Activated naive CD8-positive, alpha-beta T cell treated with anti-CD3 and anti-CD28 coated beads, Interleukin-2, amount 50 U/mL, for 24 hours (primary cell): ENCODE measurements at regions not wholly inside any gene's neighbourhood (a gene's known extent, or its start where the extent isn't known, plus 50 kb on each side); places are given as distances from the start of the nearest gene placed in this dataset.

Experiments used
- ATAC-seq: fragments of 150-1000 bp; cut with Tn5 transposase; one replicate; pipeline ENCODE4 v1.10.0; 2021
- DNase-seq: peaks from one replicate; pipeline ENCODE4 v3.0.0; 2021
- H3K27ac Mint-ChIP-seq: one replicate; pipeline ENCODE4 v1.8.0; 2021; ENCODE audit warnings: mild to moderate bottlenecking, mixed read lengths
- H3K27me3 Mint-ChIP-seq: one replicate; pipeline ENCODE4 v1.8.0; 2021; ENCODE audit warnings: mixed read lengths
- H3K36me3 Mint-ChIP-seq: one replicate; pipeline ENCODE4 v1.8.0; 2021; ENCODE audit warnings: low read depth, mixed read lengths
- H3K4me1 Mint-ChIP-seq: one replicate; pipeline ENCODE4 v1.8.0; 2021; ENCODE audit warnings: mixed read lengths
- H3K4me3 Mint-ChIP-seq: one replicate; pipeline ENCODE4 v1.8.0; 2021; ENCODE audit warnings: mild to moderate bottlenecking, moderate library complexity, mixed read lengths
- H3K9me3 Mint-ChIP-seq: one replicate; pipeline ENCODE4 v1.8.0; 2021; ENCODE audit warnings: mixed read lengths

DNA sequence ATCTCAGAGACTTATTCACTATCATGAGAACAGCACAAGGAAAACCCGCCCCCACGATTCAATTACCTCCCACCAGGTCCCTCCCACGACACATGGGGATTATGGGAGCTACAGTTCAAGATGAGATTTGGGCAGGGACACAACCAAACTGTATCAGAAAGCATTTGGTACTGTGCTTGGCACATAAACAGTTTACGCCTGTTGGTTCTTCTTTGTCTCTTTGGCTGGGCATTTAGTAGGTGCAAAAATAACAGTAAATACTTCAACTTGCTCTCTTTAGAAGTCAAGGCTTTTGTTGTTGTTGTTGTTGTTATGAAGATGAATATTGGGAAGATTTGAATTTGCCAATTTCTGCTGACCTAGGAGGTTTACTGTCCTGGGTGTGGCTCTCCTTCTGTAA, 175.4 kb upstream of the IGSF21 start:
- Mint-ChIP-seq H3K4me1 (no peaks in the 10 kb centered on the region), H3K27me3 (peaks cover 2% of the 10 kb centered on the region), H3K4me3 (no peak overlapping the region), H3K27ac (no peak overlapping the region), H3K9me3 (peaks cover 3% of the 10 kb centered on the region), H3K36me3 (no peaks in the 10 kb centered on the region)
- no peak for ATAC-seq
- DNase-seq = no peak

DNA sequence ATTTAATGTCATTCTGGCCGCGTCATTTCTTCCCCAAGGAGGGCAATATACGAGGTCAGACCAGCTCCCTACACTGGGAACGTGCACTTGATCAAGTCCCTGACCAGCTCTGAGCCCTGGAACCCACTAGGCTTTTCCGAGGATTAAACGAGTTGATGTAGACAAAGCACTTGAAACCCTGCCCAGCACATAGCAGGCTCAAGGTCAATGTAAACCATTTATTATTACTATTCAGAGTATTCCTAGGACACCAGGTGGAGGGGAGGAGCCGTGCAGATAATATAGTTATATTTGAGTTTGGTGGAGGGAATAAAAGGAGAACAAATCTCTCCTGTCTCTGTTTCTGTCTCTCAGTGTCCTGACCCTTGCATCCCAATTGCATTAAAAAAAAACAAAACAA, 174.1 kb upstream of the IGSF21 start:
- no peaks in the 10 kb centered on the region for H3K4me1 Mint-ChIP-seq
- H3K9me3 Mint-ChIP-seq = peaks cover 3% of the 10 kb centered on the region
- H3K36me3 Mint-ChIP-seq = no peaks in the 10 kb centered on the region
- H3K27ac Mint-ChIP-seq = no peak overlapping the region
- H3K27me3 Mint-ChIP-seq = peaks cover 2% of the 10 kb centered on the region
- ATAC-seq (no peak), DNase-seq (no peak)
- H3K4me3 Mint-ChIP-seq = no peak overlapping the region

DNA sequence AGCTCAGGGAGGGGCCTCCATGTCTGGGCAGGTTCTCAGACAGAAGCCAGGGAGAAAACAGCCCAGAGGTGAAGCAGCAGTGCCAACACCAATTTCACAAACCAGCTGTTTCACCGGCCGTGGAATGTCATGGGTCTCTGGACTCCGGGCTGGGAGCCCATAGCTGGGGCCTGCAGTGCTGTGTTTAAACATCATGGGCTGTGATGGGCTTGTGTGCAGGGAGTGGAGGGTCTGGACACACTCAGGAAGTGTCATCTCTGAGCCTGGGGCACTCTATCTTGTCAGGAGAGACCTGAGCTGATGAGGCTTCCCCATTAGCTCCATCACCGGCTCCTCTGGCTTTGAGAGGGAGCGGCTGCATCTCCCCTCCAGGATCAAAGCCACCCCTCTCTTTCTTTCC, 173.6 kb upstream of the IGSF21 start:
- Mint-ChIP-seq H3K9me3 (peaks cover 3% of the 10 kb centered on the region), H3K27ac (no peak overlapping the region), H3K36me3 (no peaks in the 10 kb centered on the region), H3K4me3 (no peak overlapping the region), H3K4me1 (no peaks in the 10 kb centered on the region), H3K27me3 (peaks cover 2% of the 10 kb centered on the region)
- ATAC-seq (no peak), DNase-seq (no peak)

DNA sequence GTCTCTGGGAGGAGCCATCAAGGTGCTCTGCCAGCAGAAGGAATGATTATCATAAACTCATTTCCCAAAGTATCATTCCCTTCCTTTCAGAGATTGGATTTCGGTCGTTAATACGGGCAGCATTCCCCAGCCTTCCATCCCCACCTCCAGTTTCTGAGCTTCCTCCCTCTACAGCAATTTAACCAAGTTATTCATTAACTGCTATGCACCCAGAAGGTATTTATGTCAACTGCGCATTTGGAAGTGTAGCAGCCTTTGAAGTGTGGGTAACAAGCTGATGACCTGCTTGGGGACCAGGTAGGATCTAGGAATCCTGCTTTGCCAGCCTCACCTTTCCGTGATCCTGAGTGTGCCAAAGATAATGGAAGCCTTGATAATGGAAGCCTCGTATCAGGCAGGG, 172.4 kb upstream of the IGSF21 start:
- no peaks in the 10 kb centered on the region for H3K4me1 Mint-ChIP-seq
- peaks cover 3% of the 10 kb centered on the region for H3K9me3 Mint-ChIP-seq
- no peak overlapping the region for H3K4me3 Mint-ChIP-seq
- no peaks in the 10 kb centered on the region for H3K36me3 Mint-ChIP-seq
- DNase-seq = no peak
- ATAC-seq = no peak
- peaks cover 2% of the 10 kb centered on the region for H3K27me3 Mint-ChIP-seq
- H3K27ac Mint-ChIP-seq = no peak overlapping the region

DNA sequence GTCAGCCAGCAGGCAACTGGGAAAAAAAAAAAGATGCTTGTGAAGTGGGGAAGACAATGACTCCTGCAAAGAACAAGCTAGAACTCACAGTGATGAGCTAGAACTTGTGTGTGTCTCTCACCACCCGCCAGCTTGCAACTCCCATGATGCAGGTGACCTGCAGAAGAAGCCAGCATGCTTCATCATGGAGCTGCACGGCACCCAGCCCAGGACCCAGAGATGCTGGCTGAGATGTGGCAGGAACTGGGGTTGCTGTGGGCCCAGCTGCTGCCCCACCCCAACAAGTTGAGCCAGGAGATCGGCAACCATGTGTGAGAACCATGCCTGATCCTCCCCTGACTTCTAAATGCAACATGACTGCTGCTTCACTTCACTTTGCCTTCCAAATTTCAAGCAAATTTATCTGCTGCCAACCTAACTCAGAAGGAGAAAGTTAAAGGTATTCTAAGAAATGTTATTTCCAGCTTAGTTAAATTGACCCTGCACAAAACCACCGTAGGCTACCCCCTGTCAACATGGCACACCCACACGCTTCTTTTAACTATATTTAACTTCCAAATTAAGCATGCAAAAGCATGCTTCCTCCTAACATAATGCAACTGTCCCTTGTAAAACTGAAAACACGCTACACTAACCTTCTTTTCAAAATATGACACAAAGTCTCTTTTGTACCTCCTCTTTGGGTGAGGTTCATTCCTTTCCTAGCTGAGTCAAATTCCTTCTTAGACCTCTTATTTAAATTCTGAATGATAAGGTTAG, 166.0 kb upstream of the IGSF21 start:
- ATAC-seq (no peak), DNase-seq (no peak)
- no peaks in the 10 kb centered on the region for H3K36me3 Mint-ChIP-seq
- H3K4me3 Mint-ChIP-seq = no peak overlapping the region
- no peaks in the 10 kb centered on the region for H3K4me1 Mint-ChIP-seq
- peaks cover under 1% of the 10 kb centered on the region for H3K9me3 Mint-ChIP-seq
- H3K27ac Mint-ChIP-seq = no peak overlapping the region
- H3K27me3 Mint-ChIP-seq = peaks cover 2% of the 10 kb centered on the region

DNA sequence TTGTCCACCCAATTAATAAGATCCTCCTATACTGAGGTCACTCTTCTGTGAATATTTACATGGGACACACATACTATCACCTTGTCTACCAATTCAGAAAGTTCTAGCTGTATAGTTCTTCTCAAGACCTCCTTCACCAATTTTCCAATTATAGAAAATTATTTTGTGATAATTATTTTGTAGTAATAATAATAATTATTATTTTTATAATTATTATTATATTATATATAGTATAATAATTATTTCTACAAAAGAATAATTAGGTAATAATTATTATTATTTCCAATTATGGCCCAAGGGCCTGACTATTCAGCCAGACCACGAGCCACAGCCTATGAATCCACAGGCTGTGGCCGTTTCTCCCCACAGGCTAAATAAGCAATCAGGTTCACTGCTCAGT, 164.1 kb upstream of the IGSF21 start:
- no peaks in the 10 kb centered on the region for H3K9me3 Mint-ChIP-seq
- peaks cover 5% of the 10 kb centered on the region for H3K27me3 Mint-ChIP-seq
- H3K4me3 Mint-ChIP-seq = no peak overlapping the region
- DNase-seq (no peak), ATAC-seq (no peak)
- H3K27ac Mint-ChIP-seq = no peak overlapping the region
- H3K36me3 Mint-ChIP-seq = no peaks in the 10 kb centered on the region
- no peaks in the 10 kb centered on the region for H3K4me1 Mint-ChIP-seq

DNA sequence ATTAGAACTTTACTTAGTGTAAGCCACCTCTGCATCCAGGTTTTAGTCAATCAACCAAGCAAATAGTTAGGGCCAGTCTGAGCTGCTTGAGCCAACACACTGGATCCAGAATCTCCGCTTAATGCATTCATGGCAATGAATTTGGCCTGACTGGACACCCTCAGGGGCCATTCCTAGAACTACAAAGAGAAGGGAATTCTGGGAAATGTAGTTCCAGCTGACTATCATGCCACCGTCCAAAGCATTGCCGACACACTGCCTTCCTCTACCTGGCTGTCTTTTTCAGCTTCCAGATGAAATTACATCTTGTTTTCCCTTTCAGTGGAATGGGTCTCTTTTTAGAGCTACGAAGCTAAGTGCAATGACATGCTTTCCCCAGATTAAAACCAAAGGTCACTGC, 163.0 kb upstream of the IGSF21 start:
- H3K4me1 Mint-ChIP-seq = no peaks in the 10 kb centered on the region
- H3K36me3 Mint-ChIP-seq = no peaks in the 10 kb centered on the region
- DNase-seq (no peak), ATAC-seq (no peak)
- H3K27ac Mint-ChIP-seq = no peak overlapping the region
- peaks cover 6% of the 10 kb centered on the region for H3K27me3 Mint-ChIP-seq
- H3K4me3 Mint-ChIP-seq = no peak overlapping the region
- no peaks in the 10 kb centered on the region for H3K9me3 Mint-ChIP-seq

DNA sequence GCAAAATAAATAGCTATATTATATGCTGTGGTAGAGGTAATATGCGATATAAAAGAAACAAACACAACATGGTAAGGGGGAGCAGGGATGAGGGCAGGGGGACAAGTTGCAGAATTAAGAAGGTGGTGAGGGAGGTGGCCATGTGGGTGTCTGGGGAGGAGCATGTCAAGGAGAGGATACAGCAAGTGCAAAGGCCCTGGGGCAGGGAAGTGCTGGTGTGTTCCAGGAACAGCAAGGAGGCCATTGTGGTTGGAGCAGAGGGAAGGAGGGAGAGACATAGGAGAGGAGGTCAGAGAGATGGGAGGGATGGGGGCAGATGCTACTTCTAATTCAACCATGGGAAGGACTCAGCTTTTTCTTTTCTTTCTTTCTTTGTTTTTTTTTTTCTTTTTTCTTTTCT, 161.2 kb upstream of the IGSF21 start:
- no peak for ATAC-seq
- H3K36me3 Mint-ChIP-seq = no peaks in the 10 kb centered on the region
- H3K27ac Mint-ChIP-seq = no peak overlapping the region

DNA sequence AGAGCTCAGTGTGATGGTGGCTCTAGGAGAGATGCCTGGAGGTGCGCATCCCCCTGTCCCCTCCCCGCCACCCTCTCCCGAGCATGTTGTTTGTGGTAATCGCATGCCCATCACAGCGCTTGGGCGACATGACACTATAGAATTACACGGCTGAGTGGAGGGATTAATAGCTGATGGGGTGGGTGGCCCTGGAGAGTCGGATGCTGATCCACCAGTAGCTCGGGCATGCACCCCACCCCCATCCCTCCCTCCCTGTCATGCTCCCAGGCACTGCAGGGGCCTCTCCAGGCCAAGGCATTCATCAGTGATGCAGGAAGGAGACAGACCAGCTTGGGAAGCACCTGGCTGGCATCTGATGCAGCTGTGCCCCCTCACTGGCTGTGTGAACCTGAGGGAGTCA, 159.0 kb upstream of the IGSF21 start:
- no peak overlapping the region for H3K27ac Mint-ChIP-seq
- H3K4me3 Mint-ChIP-seq = no peak overlapping the region
- ATAC-seq (no peak), DNase-seq (no peak)
- H3K27me3 Mint-ChIP-seq = peaks cover 23% of the 10 kb centered on the region
- no peaks in the 10 kb centered on the region for H3K4me1 Mint-ChIP-seq
- no peaks in the 10 kb centered on the region for H3K36me3 Mint-ChIP-seq
- no peaks in the 10 kb centered on the region for H3K9me3 Mint-ChIP-seq

More for the DNA sequence above, 161.2 kb upstream of the IGSF21 start:
- H3K4me1 Mint-ChIP-seq = no peaks in the 10 kb centered on the region
- H3K4me3 Mint-ChIP-seq = no peak overlapping the region
- no peaks in the 10 kb centered on the region for H3K9me3 Mint-ChIP-seq
- DNase-seq = no peak
- H3K27me3 Mint-ChIP-seq = peaks cover 7% of the 10 kb centered on the region

DNA sequence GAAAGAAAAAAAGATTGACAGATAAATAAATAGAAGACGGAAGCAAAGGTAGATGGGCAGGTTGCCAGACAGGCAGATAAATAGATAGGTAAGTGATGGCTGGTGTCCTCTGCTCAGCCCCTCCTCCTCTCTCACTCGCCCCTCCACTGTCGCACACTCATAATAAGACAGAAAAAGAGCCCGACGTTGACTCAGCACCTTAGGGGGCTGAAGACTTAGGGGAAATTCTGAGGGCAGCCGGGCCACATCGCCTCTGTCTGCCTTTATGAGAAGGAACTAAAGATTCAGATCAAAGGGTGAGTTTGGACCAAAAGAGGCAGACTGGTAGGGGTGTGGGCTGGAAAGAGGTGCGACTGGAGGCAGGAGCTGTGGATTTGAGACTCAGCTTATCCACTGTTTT, 158.1 kb upstream of the IGSF21 start:
- no peak overlapping the region for H3K4me3 Mint-ChIP-seq
- H3K4me1 Mint-ChIP-seq = no peaks in the 10 kb centered on the region
- no peak overlapping the region for H3K27ac Mint-ChIP-seq
- DNase-seq = no peak
- H3K9me3 Mint-ChIP-seq = no peaks in the 10 kb centered on the region
- H3K27me3 Mint-ChIP-seq = peaks cover 23% of the 10 kb centered on the region
- no peaks in the 10 kb centered on the region for H3K36me3 Mint-ChIP-seq
- ATAC-seq = no peak

DNA sequence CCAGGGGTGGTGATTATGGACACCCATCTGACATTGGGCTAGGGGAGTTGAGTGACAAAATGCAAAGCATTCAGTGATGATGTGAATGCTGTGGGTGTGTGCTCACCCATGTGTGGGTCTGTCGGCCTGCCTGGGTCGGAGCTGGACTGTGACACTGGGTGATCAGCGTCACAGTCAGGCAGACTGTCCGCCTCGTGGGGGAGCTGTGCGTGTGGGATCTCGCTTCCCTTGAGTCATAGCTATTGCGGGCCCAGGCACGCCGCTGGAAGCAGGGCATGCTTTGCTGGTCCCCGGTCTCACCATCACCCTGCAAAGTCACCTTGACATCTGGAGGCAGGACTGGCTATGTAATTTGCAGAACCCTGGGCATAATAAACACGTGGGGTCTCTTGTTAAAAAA, 156.9 kb upstream of the IGSF21 start:
- DNase-seq = no peak
- Mint-ChIP-seq H3K27ac (no peak overlapping the region), H3K27me3 (peaks cover 21% of the 10 kb centered on the region), H3K4me3 (no peak overlapping the region), H3K36me3 (no peaks in the 10 kb centered on the region), H3K9me3 (no peaks in the 10 kb centered on the region), H3K4me1 (peaks cover 3% of the 10 kb centered on the region)
- ATAC-seq = no peak

DNA sequence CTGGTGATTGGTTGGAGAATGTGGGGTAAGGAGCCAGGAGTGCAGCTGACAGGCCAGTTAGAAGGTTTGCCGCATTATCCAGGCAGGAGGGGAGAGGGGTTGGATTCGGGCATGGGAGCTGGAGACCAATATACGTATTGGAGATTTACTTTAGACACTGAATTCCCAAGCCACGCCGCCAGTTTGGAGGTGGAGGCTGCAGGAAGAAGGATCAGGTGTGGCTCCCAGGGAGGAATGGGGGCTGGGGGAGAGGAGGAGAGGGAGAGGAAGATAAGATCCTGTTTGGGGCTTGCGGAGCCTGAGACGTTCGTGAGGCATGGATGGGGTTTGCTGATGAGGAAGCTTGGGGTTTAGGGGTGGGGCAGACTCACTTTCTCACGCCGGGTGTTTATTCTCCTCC, 155.1 kb upstream of the IGSF21 start:
- Mint-ChIP-seq H3K36me3 (no peaks in the 10 kb centered on the region), H3K4me3 (no peak overlapping the region), H3K4me1 (peaks cover 4% of the 10 kb centered on the region), H3K27me3 (peaks cover 18% of the 10 kb centered on the region), H3K27ac (no peak overlapping the region), H3K9me3 (no peaks in the 10 kb centered on the region)
- ATAC-seq (no peak), DNase-seq (no peak)

DNA sequence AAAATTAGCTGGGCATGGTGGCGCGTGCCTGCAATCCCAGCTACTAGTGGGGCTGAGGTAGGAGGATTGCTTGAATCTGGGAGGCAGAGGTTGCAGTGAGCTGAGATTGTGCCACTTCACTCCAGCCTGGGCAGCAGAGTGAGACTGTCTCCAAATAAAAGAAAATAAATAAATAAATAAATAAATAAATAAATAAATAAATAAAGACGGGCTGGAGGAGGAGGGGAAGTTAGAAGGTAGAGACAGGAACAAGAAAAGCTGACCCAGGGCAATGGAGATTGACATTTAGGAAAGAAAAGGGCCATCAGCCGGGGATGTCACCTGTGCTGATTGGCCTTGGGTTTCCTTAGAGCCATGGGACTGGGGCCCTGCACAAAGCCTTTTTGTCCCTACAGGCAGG, 153.7 kb upstream of the IGSF21 start:
- Mint-ChIP-seq H3K9me3 (no peaks in the 10 kb centered on the region), H3K4me1 (peaks cover 16% of the 10 kb centered on the region), H3K27ac (no peak overlapping the region), H3K4me3 (no peak overlapping the region), H3K27me3 (peaks cover 18% of the 10 kb centered on the region), H3K36me3 (no peaks in the 10 kb centered on the region)
- DNase-seq (no peak), ATAC-seq (no peak)

DNA sequence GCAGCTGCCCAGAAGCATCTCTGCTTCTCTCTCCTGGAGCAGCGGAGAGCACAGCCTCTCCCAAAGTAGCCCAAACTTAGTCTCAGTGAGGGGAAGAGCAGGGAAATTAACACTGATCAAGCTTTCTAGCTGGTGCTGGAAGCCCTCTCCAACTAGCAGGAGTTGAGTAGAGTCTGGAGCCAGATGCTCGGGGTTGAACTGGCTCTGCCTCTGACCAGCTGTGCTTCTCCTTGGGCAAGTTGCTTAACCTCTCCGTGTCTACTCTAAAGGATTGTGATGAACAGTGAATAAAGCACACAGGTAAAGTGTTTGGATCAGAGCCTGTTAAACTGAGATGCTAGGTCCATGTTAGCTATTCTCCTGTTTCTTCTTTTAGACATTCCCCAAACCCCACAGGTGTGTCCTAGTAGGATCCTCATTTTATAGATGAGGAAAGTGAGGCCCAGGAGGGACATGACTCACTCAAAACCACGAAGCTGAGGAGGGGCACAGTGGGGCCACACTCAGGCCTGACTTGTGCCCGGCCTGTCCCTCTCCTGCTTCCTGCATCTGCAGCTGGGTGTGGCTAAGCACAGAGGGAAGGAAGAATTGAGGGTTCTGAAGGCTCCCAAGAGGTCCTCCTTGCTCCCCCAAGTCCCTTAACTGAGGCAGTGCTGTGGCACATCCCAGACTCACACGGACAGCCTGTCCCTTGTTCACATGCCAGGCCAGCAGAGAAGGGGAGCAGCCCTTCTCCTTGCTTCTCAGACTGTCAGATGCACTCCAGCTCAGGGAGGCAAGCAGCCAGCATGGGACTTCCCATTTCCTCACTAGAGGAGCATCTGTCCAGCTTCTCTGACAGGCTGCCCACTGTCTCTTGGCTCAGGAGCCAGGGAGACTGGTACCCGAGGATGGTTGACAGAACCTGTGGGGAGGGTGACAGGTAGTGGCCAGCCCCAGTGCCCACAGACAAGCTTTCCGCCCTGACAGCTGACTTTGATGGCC, 152.0 kb upstream of the IGSF21 start:
- Mint-ChIP-seq H3K27ac (no peak overlapping the region), H3K4me3 (no peak overlapping the region), H3K36me3 (no peaks in the 10 kb centered on the region), H3K27me3 (peaks cover 16% of the 10 kb centered on the region), H3K4me1 (peaks cover 20% of the 10 kb centered on the region), H3K9me3 (no peaks in the 10 kb centered on the region)
- no peak for ATAC-seq
- DNase-seq = no peak

DNA sequence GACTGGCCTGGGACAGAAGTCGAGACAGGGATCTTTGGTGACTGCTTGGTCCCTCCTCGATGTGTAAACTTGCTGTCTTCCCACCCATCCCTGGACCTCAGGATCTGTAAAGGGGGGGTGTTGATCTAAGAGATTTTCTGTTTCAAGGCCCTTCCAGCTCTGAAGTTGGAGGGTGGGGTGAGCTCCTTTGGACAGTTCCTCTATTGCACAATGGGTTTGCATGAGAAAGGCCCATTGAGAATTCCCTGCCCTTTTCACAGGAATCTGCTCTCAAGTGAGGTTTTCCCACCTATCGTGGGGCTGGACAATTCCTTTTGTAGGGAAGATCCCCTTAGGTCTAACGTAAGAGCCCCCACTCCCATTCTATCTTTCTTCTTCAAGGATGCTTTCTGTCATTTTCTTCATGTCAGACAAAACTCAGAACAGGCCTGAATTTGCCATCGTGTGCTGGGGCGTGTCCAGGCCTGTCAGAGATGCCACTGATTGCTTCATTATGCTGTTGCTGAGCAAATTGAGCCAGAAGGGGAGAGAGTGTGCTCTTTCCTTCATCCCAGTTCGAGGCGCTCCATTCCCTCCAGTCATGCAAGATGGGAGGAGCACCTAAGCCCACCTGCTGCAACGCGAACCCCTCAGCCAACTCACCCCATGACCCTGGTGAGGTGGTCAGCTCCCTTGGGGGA, 149.9 kb upstream of the IGSF21 start:
- ATAC-seq (no peak), DNase-seq (no peak)
- no peaks in the 10 kb centered on the region for H3K36me3 Mint-ChIP-seq
- H3K4me1 Mint-ChIP-seq = peaks cover 20% of the 10 kb centered on the region
- no peak overlapping the region for H3K27ac Mint-ChIP-seq
- H3K4me3 Mint-ChIP-seq = no peak overlapping the region
- H3K9me3 Mint-ChIP-seq = no peaks in the 10 kb centered on the region
- H3K27me3 Mint-ChIP-seq = peaks cover 8% of the 10 kb centered on the region
